Heart left ventricle (tissue), 16 donors: ENCODE measurements at regions not wholly inside any gene's neighbourhood (a gene's known extent, or its start where the extent isn't known, plus 50 kb on each side); places are given as distances from the start of the nearest gene placed in this dataset.

Experiments used
- ATAC-seq, 4 donors: fragments of 200-7000 bp; cut with Tn5 transposase; one replicate each; pipeline ENCODE4 v1.9.1; 2020 to 2022; ENCODE audit warnings: moderate library complexity in 4 of 4, mild to moderate bottlenecking in 3 of 4, moderate number of reproducible peaks in 1 of 4
- DNase-seq, 5 donors: peaks; one replicate each; pipeline ENCODE4 v3.0.0-alpha.2; 2020
- H3K27ac ChIP-seq, 12 donors: fragments of 200-600 bp; sonication (generic) in 4 of 12; one replicate each; pipeline versions ENCODE4 v1.5.0 to v1.8.0; 2016 to 2022; ENCODE audit warnings: mild to moderate bottlenecking in 2 of 12
- H3K27me3 ChIP-seq, 9 donors: fragments of 200-600 bp; sonication (generic) in 2 of 9; one replicate each; pipeline versions ENCODE4 v1.5.1 to v1.8.0; 2016 to 2022; ENCODE audit warnings: mild to moderate bottlenecking in 3 of 9
- H3K36me3 ChIP-seq, 9 donors: fragments of 200-600 bp; sonication (generic) in 2 of 9; one replicate each; pipeline versions ENCODE4 v1.5.0 to v1.8.0; 2018 to 2022; ENCODE audit warnings: mild to moderate bottlenecking in 2 of 9
- H3K4me1 ChIP-seq, 12 donors: fragments of 200-600 bp; sonication (generic) in 4 of 12; one replicate each; pipeline versions ENCODE4 v1.5.0 to v1.8.0; 2016 to 2022; ENCODE audit warnings: mild to moderate bottlenecking in 3 of 12
- H3K4me3 ChIP-seq, 12 donors: fragments of 200-600 bp; sonication (generic) in 4 of 12; one replicate each; pipeline versions ENCODE4 v1.5.0 to v1.8.0; 2017 to 2022; ENCODE audit warnings: mild to moderate bottlenecking in 9 of 12, moderate library complexity in 4 of 12
- H3K9me3 ChIP-seq, 12 donors: fragments of 200-600 bp; sonication (generic) in 4 of 12; one replicate each; pipeline versions ENCODE4 v1.5.0 to v1.8.0; 2016 to 2022; ENCODE audit warnings: mild to moderate bottlenecking in 1 of 12
- CTCF ChIP-seq, 12 donors: fragments of 200-600 bp; sonication (generic) in 4 of 12; IDR thresholded peaks; one replicate each; pipeline versions ENCODE4 v1.5.0 to v1.8.0; 2018 to 2022; ENCODE audit warnings: antibody characterized with exemption in 12 of 12, mild to moderate bottlenecking in 5 of 12
- POLR2A ChIP-seq, 2 donors: fragments of 450-650 bp; IDR thresholded peaks; one replicate each; pipeline ENCODE4 v1.6.1; 2017; ENCODE audit warnings: antibody characterized with exemption in 2 of 2, mild to moderate bottlenecking in 2 of 2, moderate library complexity in 2 of 2
- WGBS, 4 donors: extraction: QIAGEN DNeasy Blood & Tissue Kit in 2 of 4; methylation state at CpG; one replicate each; pipeline versions ENCODE4 v1.1.5 to v1.1.7; 2013 to 2018; 5-methylcytosine and 5-hydroxymethylcytosine counted together
- intact Hi-C, 10 donors: fragments of 100-400 bp; cut with DNase I; formaldehyde crosslinking; loops; one replicate each; pipeline versions ENCODE4 v1.11.1 to v1.14.2; 2022
- donor health status: ischemic (EF 13 %, LVEDD 7.1; RV severe dilation, severe dysfunction).
- donor health status: healthy with polysubstance abuse.
- donor health status: DM: no; HTN: yes; CAD: no.
- donor health status: DM: no; HTN: no; CAD: no.
- donor health status: ischemic (EF 25% LVEDD 6.9; RV normal size, moderate dysfunction).
- donor health status: ischemic (EF 25% LVEDD 5.7; RV mildly dilated, moderate dysfunction).
- donor health status: healthy.
- donor health status: DM: yes; HTN: yes; CAD: no.
- donor health status: ischemic (EF 35%, LVEDD 5.7; RV mildly dilated, moderate dysfunction).
- donor health status: nonischemic (EF 11% LVEDD 7.7; RV severe dilation, severe dysfunction).
- donor health status: DM: yes; HTN: yes; CAD: no.
- donor health status: PGD.
- donor health status: ischemic (EF 29% LVEDD 5.4; RV normal size, mild dysfunction).
- donor health status: nonischemic (EF 23%, LVEDD 6.1; RV moderate dilation, normal function).

DNA sequence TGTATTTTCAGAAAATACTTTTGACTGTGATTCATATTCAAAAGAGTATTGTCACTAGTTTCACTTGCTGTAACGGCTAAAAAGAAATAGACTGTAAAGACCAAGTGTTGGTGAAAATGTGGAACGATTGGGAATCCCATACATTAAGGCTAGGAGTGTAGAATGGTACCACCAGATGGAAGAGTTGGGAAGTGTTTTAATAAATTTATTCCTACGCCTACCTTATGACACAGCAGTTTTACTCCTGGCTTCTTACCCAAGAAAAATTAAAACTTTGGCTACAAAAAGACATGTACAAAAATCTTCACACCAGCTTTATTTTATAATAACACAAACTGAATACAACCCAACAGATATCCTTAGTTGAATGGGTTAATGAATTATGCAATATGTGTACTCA is 256.2 kb downstream of the TAF11L14 start:
- H3K4me1 ChIP-seq, result no peaks in the 10 kb centered on the region
- WGBS, 4 donors, result 73 to 83% (median 78%) methylated on average over 3 of the region's 3 CpGs
- TF ChIP-seq POLR2A (IDR thresholded peaks at IDR 0.05) (no peak), CTCF (IDR thresholded peaks at IDR 0.05) (no peak)
- intact Hi-C loops, result no loop called here
- H3K4me3 ChIP-seq, result no peak overlapping the region
- DNase-seq (no peak), ATAC-seq (no peak)
- H3K36me3 ChIP-seq, result no peaks in the 10 kb centered on the region
- H3K9me3 ChIP-seq, result no peaks in the 10 kb centered on the region
- H3K27me3 ChIP-seq, result no peaks in the 10 kb centered on the region
- no peak overlapping the region for H3K27ac ChIP-seq

GRCh38 chr5:17891881-17892280 is 257.6 kb downstream of the TAF11L14 start:
- Histone ChIP-seq H3K27me3 (no peaks in the 10 kb centered on the region), H3K4me3 (no peak overlapping the region), H3K9me3 (no peaks in the 10 kb centered on the region), H3K4me1 (no peaks in the 10 kb centered on the region), H3K27ac (no peak overlapping the region), H3K36me3 (no peaks in the 10 kb centered on the region)
- intact Hi-C loops, result no loop called here
- DNase-seq (no peak), ATAC-seq (no peak)
- TF ChIP-seq POLR2A (IDR thresholded peaks at IDR 0.05) (no peak), CTCF (IDR thresholded peaks at IDR 0.05) (no peak)
- WGBS, 4 donors, result 42 to 62% (median 56%) methylated on average over 6 of the region's 6 CpGs

GRCh38 chr5:17893026-17893635 is 258.9 kb downstream of the TAF11L14 start:
- WGBS, 4 donors, result 74 to 93% (median 85%) methylated on average over 3 of the region's 3 CpGs
- Histone ChIP-seq H3K36me3 (no peaks in the 10 kb centered on the region), H3K4me1 (no peaks in the 10 kb centered on the region), H3K4me3 (no peak overlapping the region), H3K27me3 (no peaks in the 10 kb centered on the region), H3K27ac (no peak overlapping the region), H3K9me3 (no peaks in the 10 kb centered on the region)
- intact Hi-C loops, result no loop called here
- DNase-seq (no peak), ATAC-seq (no peak)
- no peak for TF ChIP-seq POLR2A (IDR thresholded peaks at IDR 0.05)
- TF ChIP-seq CTCF (IDR thresholded peaks at IDR 0.05), result no peak

DNA sequence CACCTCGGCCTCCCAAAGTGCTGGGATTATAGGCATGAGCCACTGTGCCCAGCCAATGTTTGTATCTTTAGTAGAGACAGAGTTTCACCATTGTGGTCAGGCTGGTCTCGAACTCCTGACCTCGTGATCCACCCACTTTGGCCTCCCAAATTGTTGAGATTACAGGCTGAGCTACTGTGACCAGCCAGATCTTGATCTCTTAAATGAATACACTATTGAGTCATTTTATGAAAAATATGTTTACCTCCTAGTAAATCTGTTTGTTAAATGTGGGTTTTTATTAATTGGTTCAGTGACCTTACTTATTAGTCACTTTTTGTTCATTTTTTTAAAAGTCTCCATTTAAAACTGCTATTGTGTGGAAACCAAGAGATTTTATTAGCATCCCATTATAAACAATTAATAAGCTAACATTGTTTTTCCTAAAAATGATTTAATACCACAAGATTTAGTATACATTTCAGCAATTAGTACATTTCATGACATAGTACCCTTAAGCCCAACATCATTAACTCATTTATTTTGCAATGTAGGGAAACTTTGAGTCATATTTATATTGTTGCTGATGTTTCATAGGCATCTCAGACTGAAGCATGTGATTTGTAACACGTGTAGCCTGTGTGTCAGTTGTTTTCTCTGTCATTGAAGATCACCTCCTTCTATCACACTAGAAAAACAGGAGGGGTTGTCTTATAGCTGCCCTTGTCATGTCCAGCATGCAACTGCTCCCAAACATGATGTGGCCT is 261.2 kb downstream of the TAF11L14 start:
- no peak overlapping the region for H3K27ac ChIP-seq
- WGBS, 4 donors, result 70 to 78% (median 73%) methylated on average over 4 of the region's 4 CpGs
- H3K27me3 ChIP-seq, result no peaks in the 10 kb centered on the region
- H3K36me3 ChIP-seq, result no peaks in the 10 kb centered on the region
- TF ChIP-seq POLR2A (IDR thresholded peaks at IDR 0.05) (no peak), CTCF (IDR thresholded peaks at IDR 0.05) (no peak)
- no peak overlapping the region for H3K4me3 ChIP-seq
- DNase-seq (no peak), ATAC-seq (no peak)
- no peaks in the 10 kb centered on the region for H3K4me1 ChIP-seq
- no peaks in the 10 kb centered on the region for H3K9me3 ChIP-seq
- intact Hi-C loops, result no loop called here
